ENCODE measurements at regions not wholly inside any gene's neighbourhood (a gene's known extent, or its start where the extent isn't known, plus 50 kb on each side); places are given as distances from the start of the nearest gene placed in this dataset.

DNA sequence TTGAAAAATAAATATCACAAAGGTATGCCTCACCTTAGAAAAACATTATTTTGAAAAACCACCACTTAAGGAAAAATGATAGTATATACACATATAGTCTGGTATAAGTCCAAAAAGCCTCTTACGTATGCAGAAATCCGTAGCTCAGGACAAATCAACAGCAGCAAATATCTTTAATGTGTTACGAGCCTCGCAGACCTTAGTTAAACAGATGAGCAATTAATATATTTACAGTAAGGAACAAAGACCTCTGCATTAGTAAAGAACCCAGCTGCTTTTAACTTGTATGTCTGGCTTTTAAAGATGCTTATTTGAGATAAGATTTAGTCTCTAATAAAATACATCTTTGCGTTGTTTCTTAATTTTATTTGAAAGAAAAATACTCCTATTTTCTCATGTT lies 79.9 kb upstream of the CHRM3 start:
- no peak overlapping the region for H3K9ac ChIP-seq (ENCODE audit: low read depth in 1 of 2, low read length in 2 of 2)
- no peaks in the 10 kb centered on the region for H3K27me3 ChIP-seq (ENCODE audit: control insufficient read depth in 4 of 4, insufficient read depth in 4 of 4, low read length in 3 of 4)
- H3K4me3 ChIP-seq (ENCODE audit: low read depth in 1 of 3, low read length in 3 of 3) = no peak overlapping the region
- H3K9me3 ChIP-seq (ENCODE audit: control insufficient read depth in 4 of 4, low read length in 3 of 4) = no peaks in the 10 kb centered on the region
- 80% methylated on average over 5 of the region's 5 CpGs for WGBS
- no peak for TF ChIP-seq YY1 (IDR thresholded peaks at IDR 0.05)
- no peaks in the 10 kb centered on the region for H3K36me3 ChIP-seq (ENCODE audit: control insufficient read depth in 4 of 4, insufficient read depth in 3 of 4, low read depth in 1 of 4, low read length in 3 of 4)
- H3K4me1 ChIP-seq (ENCODE audit: control insufficient read depth in 4 of 4, insufficient read depth in 4 of 4, low read length in 3 of 4) = peaks cover 0 to 4% (median 0%) of the 10 kb centered on the region in 4 donors
- no peak for DNase-seq (ENCODE audit: low spot score)
- H3K27ac ChIP-seq (ENCODE audit: low read depth in 1 of 2, low read length in 2 of 2) = no peak overlapping the region

DNA sequence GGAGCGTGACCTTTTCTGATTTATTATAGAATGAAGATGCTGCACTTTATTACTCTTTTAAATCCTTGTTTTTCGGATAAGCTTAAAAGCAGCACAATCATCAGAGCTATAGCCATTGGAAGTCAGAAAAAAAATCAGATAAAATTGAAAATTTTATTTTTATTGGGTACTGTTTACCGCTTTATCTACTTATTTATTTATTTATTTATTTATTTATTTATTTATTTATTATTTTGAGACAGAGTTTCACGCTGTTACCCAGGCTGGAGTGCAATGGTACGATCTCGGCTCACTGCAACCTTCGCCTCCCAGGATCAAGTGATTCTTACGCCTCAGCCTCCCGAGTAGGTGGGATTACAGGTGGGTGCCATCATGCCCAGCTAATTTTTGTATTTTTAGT lies 83.1 kb upstream of the CHRM3 start:
- Histone ChIP-seq H3K27ac (ENCODE audit: low read depth in 1 of 2, low read length in 2 of 2) (no peak overlapping the region), H3K9ac (ENCODE audit: low read depth in 1 of 2, low read length in 2 of 2) (no peak overlapping the region), H3K27me3 (ENCODE audit: control insufficient read depth in 4 of 4, insufficient read depth in 4 of 4, low read length in 3 of 4) (no peaks in the 10 kb centered on the region), H3K4me3 (ENCODE audit: low read depth in 1 of 3, low read length in 3 of 3) (no peak overlapping the region), H3K9me3 (ENCODE audit: control insufficient read depth in 4 of 4, low read length in 3 of 4) (no peaks in the 10 kb centered on the region), H3K4me1 (ENCODE audit: control insufficient read depth in 4 of 4, insufficient read depth in 4 of 4, low read length in 3 of 4) (peaks cover 0 to 4% (median 0%) of the 10 kb centered on the region in 4 donors), H3K36me3 (ENCODE audit: control insufficient read depth in 4 of 4, insufficient read depth in 3 of 4, low read depth in 1 of 4, low read length in 3 of 4) (no peaks in the 10 kb centered on the region)
- TF ChIP-seq, protein P1, sequence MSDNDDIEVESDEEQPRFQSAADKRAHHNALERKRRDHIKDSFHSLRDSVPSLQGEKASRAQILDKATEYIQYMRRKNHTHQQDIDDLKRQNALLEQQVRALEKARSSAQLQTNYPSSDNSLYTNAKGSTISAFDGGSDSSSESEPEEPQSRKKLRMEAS (IDR thresholded peaks at IDR 0.05) = no peak
- no peak for TF ChIP-seq FOXA2 (IDR thresholded peaks at IDR 0.05)
- no peak for TF ChIP-seq GABPA (IDR thresholded peaks at IDR 0.05 in 1 of 2, conservative IDR thresholded peaks at IDR 0.05 in 1 of 2)
- TF ChIP-seq, protein P2, sequence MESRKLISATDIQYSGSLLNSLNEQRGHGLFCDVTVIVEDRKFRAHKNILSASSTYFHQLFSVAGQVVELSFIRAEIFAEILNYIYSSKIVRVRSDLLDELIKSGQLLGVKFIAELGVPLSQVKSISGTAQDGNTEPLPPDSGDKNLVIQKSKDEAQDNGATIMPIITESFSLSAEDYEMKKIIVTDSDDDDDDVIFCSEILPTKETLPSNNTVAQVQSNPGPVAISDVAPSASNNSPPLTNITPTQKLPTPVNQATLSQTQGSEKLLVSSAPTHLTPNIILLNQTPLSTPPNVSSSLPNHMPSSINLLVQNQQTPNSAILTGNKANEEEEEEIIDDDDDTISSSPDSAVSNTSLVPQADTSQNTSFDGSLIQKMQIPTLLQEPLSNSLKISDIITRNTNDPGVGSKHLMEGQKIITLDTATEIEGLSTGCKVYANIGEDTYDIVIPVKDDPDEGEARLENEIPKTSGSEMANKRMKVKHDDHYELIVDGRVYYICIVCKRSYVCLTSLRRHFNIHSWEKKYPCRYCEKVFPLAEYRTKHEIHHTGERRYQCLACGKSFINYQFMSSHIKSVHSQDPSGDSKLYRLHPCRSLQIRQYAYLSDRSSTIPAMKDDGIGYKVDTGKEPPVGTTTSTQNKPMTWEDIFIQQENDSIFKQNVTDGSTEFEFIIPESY (IDR thresholded peaks at IDR 0.05) = no peak
- no peak for TF ChIP-seq EGR1 (IDR thresholded peaks at IDR 0.05; ENCODE audit: low read depth in 2 of 2)
- TF ChIP-seq NR2F2 (IDR thresholded peaks at IDR 0.05) = no peak
- TF ChIP-seq, protein P3, sequence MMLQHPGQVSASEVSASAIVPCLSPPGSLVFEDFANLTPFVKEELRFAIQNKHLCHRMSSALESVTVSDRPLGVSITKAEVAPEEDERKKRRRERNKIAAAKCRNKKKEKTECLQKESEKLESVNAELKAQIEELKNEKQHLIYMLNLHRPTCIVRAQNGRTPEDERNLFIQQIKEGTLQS (IDR thresholded peaks at IDR 0.05) = no peak
- TF ChIP-seq HNF4A (conservative IDR thresholded peaks at IDR 0.05) = no peak
- TF ChIP-seq JUND (IDR thresholded peaks at IDR 0.05) = no peak
- 92% methylated on average over 9 of the region's 9 CpGs for WGBS
- DNase-seq (ENCODE audit: low spot score) = no peak

DNA sequence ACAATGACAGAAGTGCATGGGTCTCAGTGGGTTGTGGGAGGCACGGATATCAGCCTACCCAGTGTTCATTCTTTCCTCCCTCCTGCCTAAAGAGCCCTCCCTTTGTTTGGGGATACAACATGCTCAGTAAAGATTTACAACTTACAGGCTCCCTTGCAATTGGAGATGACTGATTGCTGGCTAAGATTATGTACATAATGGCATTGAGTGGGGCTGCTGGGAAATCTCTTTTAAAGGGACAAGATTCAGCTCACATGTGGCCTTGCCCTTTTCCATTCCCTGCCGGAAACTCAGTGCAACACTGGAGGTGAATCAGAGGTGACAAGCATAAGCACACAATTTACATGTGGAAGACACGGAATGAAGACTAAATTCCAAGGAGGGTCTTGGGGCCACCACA lies 83.7 kb upstream of the CHRM3 start:
- Histone ChIP-seq H3K9me3 (ENCODE audit: control insufficient read depth in 4 of 4, low read length in 3 of 4) (no peaks in the 10 kb centered on the region), H3K9ac (ENCODE audit: low read depth in 1 of 2, low read length in 2 of 2) (no peak overlapping the region), H3K4me3 (ENCODE audit: low read depth in 1 of 3, low read length in 3 of 3) (no peak overlapping the region), H3K27me3 (ENCODE audit: control insufficient read depth in 4 of 4, insufficient read depth in 4 of 4, low read length in 3 of 4) (no peaks in the 10 kb centered on the region), H3K36me3 (ENCODE audit: control insufficient read depth in 4 of 4, insufficient read depth in 3 of 4, low read depth in 1 of 4, low read length in 3 of 4) (no peaks in the 10 kb centered on the region), H3K27ac (ENCODE audit: low read depth in 1 of 2, low read length in 2 of 2) (no peak overlapping the region), H3K4me1 (ENCODE audit: control insufficient read depth in 4 of 4, insufficient read depth in 4 of 4, low read length in 3 of 4) (no peaks in the 10 kb centered on the region)
- 85% methylated on average over 3 of the region's 3 CpGs for WGBS
- TF ChIP-seq TAF1 (conservative IDR thresholded peaks at IDR 0.05) (no peak), NR2F2 (IDR thresholded peaks at IDR 0.05) (no peak), FOXA2 (IDR thresholded peaks at IDR 0.05) (no peak), CTCF (IDR thresholded peaks at IDR 0.05; ENCODE audit: low read depth, low read length, missing input control) (no peak), SP1 (IDR thresholded peaks at IDR 0.05) (no peak)
- TF ChIP-seq, protein P2 (IDR thresholded peaks at IDR 0.05) = no peak
- TF ChIP-seq, protein P3 (IDR thresholded peaks at IDR 0.05) = no peak
- TF ChIP-seq, protein P1 (IDR thresholded peaks at IDR 0.05) = no peak
- DNase-seq (ENCODE audit: low spot score) = no peak
